ENCODE measurements at regions not wholly inside any gene's neighbourhood (a gene's known extent, or its start where the extent isn't known, plus 50 kb on each side); places are given as distances from the start of the nearest gene placed in this dataset.
"Not testable (repeated sequence)": the region's sequence is repeated elsewhere in the genome, so short reads cannot be mapped to it uniquely, and the experiment has no call there.

DNA sequence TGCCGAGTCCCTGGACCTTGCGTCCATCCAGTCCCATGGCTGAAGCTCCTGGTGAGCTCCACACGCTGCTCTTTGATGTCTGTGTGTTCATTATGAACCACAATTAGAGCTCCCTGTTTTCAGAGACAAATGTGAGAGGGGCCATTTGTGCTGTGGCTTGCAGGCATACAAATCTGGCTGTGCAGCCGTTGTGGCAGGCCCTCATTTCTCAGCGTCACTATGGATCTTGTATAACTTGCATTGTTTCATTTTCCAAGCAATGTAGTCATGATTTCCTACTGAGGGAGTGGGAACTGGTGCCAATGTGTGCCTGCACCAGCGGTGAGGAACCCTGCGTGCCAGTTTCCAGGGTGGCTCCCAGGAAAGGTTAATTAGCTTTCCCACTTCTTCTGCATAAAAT, 542.6 kb downstream of the TMEM114 start:
- DNase-seq: no peak

DNA sequence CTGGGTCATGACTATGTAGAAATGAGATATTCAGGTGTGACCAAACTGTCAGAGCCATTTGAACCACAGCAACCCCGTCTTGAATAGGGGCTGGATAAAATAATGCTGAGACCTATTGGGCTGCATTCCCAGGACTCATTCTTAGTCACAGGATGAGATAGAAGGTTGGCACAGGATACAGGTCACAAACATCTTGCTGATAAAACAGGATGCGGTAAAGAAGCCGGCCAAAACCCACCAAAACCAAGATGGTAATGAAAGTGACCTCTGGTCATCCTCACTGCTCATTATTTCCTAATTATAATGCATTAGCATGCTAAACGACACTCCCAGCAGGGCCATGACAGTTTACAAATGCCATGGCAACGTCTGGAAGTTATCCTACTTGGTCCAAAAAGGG, 545.5 kb downstream of the TMEM114 start:
- DNase-seq: no peak

DNA sequence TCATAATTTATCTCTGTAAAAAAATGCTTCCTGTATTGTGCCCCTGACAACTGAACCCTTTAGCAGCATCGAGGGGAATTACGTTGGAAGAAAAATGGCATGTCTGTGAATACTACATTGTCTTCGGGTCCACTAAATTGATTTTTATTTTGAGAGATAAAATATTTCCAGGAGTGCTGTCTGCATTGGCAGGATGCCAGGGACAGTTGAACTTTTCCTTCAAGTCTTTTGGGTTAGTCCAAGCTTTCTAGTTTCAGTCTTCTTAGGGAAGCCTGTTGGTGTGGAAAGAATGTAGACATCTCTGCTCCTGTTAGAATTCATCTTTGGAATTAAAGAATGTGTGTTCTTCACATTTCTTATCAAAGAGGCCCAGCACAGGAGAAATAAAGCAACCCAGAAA, 557.9 kb downstream of the TMEM114 start:
- DNase-seq: no peak

DNA sequence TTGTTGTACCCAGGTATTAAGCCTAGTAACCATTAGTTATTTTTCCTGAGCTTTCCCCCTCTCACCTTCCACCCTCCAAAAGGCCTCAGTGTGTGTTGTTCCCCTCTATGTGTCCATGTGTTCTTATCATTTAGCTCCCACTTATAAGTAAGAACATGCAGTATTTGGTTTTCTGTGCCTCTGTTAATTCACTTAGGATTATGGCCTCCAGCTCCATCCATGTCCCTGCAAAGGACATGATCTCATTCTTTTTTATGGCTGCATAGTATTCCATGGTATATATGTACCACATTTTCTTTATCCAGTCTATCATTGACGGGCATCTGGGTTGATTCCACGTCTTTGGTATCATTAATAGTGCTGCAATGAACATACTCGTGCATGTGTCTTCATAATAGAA, 560.3 kb downstream of the TMEM114 start:
- not testable (repeated sequence) for DNase-seq

DNA sequence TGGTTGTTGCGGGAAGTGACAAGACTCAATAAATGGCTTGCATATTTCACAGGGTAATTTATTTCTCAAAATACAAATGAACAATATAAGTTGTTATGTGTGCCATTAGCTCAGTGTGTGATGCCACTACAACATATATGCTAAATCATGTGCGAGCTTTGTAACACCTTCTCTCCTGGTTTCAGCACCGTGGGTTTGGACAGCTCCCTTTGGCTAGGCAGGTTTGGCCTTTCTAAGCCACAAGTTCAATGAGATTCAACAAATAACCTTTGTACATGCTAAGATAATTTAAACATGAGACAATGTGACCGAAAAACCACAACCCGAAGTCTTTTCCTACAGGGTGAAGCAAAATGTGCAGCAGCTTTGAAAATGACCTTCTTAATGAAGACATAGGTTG, 563.9 kb downstream of the TMEM114 start:
- DNase-seq: no peak

DNA sequence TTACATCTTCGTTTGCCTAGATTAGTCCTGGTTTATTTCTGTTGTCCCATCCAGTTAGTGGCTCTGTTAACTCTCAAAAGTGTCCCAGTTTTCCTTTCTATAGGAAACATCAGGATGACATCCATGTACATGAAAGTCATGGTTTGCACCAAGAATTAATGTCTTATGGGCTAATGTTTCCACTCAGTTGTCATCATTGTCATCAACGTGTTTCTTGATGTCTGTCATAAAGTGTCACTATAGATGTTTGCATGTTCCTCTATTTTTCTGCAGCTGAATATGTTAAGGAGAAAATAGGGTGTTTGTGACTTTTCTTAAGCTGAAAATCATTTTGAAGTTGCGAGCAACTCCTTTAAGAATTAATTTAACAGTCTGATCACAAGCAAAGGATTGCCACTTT, 567.0 kb downstream of the TMEM114 start:
- no peak for DNase-seq

DNA sequence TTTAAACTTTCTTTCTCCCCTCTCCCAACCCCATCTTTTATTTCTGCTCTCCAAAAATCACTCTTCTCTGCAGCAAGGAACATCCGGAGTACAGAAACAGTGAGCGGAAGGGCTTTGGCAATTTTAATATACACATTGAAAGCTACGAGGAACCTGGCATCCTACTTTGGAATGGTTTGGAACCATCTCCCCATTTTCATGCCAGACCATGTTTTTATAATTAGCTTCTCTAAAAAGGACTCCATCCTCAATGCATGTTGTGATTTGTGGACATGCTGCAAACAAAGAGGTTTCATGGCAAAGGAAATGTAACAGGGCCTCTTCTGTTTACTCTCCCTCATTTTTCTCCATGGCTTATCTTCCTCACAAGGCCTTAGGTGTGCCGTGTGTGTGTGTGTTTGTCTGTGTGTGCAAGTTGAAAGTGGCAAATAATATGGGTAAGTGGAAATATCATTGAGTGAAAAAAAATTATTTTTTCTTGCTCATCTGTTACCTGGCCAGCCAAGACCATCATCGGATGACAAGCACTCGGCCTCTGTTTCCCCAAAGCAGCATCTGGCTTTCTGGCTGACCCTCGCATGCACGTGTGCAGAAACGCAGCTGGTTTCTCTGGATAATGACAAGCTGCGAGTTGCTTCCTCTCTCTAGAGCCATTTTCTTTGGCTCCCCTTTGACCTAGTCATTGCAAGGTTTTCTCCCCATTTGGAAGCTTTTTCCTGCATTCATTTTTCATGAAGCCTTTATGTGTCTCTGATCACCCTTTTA, 585.0 kb downstream of the TMEM114 start:
- DNase-seq: no peak

DNA sequence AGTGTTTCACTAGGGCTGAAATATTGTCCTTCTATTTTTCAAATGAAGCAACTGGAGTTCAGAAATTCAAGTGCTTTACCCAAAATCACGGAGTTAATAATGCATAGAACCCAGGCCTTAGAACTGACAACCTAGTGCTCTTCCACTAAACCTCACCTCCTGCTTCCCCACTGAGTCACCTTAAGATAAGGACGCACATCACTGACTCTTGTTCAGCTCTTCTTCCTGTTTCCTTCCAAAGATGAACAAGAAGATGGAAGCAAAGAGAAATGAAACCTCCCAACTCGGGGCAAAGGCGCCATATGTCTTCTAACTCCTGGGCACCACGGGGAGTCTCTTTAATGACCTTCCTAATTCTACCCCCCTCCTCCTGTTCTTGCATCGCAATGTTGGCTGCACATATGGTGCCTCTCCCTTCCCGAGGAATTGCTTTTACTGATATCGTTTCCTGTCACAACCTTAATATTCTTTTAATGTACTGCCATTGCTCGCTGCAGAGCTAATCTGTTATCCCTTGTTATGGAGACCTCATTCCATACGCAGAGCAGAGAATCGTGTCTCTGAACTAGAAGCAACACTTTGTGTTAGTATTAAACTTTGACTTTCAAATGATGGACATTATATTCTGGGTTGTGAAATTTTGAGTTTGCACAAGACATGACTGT, 591.4 kb downstream of the TMEM114 start:
- DNase-seq: no peak

DNA sequence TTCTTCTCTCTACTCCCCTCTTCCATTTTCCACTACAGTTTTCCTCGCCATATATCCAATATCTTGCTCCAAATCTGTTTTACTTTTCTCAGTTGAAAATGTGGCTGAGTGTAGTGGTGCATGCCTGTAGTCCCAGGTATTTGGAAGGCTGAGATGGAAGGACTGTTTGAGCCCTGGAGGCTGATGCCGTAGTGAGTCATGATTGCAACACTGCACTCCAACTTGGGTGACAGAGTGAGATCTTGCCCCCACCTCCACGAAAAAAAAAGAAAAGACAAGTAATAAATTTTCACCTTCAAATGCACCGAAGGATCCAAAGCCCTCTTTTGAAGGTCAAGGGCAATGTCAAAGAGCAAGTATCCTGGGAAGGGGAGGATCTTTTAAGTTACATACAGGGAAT, 592.3 kb downstream of the TMEM114 start:
- no peak for DNase-seq

DNA sequence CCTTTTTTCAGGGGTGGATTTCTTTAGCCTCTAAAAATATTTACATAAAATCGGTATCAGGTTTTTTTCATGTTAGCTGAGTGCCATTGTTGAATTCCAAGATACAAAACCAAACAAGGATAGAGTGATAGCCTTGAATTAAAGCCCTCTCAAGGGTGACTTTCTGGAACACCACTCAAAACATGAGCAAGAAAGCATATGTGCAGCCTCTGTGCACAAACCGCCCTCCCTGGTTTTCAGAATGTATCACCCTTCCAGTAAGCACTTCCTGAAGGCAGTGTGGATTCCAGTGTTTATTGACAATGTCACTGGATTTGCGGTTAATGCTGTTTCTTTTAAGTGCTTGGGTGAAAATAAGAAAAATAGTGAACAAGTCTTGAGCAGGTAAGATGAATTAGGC, 597.7 kb downstream of the TMEM114 start:
- DNase-seq: no peak

DNA sequence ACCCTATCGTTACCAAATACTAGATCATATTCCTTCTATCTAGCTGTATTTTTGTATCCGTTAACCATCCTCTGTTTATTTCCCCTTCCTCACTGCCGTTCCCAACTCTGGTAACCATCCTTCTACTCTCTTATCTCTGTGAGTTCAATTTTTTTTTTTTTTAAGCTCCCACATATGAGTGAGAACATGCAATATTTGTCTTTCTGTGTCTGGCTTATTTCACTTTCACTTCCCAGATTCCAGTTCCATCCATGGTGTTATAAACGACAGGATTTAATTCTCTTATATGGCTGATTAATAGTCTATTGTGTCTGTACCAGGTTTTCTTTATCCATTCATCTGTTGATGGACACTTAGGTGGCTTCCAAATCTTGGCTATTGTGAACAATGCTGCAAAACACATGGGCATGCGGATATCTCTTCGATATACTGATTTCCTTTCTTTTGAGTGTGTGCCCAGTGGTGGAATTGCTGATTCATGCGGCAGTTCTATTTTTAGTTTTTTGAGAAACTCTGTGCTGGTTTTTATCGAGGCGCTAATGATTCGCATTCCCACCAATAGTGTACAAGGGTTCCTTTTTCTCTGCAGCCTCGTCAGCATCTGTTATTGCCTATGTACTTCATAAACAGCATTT, 599.6 kb downstream of the TMEM114 start:
- DNase-seq: no peak

DNA sequence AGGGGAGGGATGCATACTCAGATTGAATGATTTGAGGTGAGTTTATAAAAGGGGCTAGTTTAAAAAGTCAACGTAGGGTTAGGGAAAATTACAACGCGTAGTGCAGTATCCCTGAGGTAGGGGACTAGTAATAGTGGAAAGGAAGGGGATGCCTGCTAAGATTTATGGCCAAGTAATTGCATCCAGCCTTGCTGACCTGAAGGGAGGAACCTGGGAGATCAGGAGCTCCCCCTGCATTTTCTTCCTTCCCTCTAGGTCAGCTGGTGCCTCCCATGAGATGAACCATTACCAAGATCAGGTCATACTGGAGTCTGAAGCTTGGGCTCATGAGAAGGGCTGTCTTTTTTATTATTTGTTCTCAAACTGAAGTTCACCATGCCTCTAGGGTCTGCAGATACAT, 606.6 kb downstream of the TMEM114 start:
- no peak for DNase-seq

DNA sequence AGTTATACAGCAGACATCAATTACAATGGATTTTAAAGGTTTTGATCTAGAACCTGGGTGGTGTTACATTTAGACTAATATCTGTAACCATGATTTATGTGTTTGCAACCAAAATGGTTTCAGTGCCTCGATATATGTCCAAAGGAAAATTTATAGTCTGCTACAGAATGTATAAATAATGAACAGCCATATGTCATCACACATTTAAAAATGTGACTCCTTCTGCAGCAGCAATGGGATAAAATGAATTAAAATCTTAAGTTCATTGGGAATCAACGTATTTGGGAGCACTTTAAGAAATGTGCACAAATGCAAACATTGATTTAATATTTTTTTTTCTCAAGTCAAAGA, 610.2 kb downstream of the TMEM114 start:
- no peak for DNase-seq

DNA sequence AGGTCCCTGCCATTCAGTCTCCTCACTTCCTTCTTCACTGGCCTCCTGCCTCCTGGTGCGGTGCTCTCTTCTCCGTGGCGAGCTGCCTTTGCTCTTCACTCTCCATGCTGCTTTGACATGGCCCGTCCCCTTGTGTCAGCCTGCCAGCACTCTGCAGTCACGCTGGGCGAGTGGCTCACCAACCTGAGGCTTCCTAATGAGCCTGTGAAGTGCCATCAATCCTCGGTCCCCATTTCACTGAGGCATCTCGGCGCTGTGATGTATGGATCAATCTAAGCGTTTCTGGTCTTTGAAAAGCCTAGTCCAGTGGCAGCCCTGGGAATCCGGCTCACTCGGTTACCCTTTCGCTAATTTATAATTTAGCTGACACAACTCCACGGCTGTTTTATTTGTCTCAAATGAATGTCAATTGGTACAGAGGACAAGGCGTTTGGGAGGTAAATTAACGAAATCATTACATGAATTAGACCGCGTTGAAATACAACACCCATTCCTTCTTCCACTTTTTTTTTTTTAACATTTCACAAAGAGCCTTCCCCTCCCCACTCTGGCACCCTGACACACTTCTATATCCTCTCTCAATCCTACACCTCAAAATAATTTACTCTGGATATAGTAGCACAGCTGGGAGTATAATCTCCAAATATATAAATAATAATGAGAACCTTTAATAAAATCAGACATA, 610.7 kb downstream of the TMEM114 start:
- no peak for DNase-seq

DNA sequence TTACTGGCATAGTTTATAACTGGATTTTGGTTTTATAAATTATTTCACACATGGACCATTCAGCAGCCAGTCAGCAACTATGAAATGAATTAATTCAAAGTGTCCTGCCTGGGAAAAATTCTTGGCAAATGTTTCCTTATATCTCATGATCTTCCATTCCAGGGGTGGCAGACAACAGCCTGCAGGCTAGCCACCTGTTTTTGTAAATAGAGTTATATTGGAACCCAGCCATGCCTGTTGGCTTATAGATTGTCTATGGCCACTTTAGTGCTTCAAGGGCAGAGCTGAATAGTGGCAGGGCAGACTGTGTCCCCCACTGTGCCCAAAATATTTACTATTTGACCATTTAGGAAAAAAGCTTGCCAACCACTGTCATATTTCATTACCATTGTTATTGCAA, 613.7 kb downstream of the TMEM114 start:
- DNase-seq: no peak

DNA sequence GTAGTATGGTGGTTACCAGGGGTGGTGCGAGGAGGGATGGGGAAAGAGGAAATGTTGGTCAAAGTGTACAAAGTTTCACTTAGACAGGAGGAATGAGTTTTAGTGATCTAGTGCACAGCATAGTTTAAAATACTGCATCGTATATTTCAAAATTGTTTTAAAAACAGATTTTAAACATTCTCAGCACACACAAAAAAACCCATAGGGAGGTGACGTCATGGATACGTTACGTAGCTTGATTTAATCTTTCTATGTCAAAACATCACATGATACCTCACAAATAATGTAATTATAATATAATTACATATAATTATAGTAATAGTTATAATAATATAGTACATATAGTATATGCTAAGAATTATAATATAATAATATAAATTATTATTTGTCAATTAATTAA, 614.2 kb downstream of the TMEM114 start:
- DNase-seq: no peak

DNA sequence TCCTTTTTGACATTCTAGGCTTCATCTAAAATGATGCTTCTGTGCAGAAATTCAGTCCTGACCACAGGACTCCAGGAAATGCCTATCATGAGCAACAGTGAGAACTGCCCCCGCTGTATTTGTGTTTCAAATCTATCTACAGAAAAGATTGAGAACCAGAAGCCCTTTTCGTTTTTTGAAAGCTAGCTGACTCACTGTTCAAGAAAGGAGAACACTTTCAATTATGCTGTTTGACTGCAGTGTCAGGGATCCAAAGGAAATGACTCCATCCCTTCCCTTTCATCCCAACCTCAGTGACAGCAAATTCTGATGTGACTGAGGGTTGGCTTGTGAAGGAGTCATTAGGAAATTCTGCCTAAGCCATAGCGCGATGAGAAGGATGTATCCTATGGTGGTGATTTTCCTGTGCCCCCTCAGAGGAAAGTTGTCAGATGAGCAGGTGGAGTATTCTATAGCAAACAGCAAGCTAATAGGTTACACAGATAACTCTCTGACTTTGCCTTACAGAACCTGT, 622.3 kb downstream of the TMEM114 start:
- no peak for DNase-seq

DNA sequence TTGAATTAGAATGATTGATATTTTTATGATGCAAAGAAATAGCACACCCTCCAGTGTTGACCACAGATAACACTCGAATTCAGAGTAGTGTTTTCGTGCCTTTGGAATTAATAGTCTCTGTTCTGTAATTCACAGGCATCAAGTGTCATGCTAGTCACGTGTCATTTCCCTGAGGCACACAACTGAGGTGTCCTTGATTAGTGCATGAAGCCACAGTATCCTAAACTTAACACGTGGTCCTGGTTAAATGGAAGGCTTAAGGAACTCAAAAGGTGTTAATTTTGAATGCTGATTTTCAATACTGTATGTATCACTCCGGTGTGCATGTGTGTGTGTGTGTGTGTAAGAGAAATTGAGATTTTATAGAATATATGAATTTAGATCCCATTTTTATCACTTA, 625.6 kb downstream of the TMEM114 start:
- no peak for DNase-seq

DNA sequence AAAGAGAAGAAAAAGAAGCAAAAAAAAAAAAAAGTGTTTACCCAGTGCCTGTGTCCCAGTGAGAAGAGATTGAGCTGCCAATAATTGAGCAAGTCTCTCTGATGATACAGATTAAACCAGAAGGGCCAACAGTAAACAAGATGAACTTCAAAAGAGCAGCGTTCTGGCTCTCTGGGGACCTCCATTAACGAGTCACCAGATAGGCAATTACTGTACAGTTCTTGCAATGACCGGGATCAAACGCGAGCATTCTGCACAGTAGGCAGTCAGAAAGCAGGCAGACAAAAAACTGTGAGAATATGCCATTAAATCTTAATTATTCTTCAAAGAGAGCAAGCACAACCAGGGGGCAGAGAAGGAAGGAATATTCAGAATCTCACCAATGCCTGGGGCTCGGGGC, 626.1 kb downstream of the TMEM114 start:
- DNase-seq: no peak

DNA sequence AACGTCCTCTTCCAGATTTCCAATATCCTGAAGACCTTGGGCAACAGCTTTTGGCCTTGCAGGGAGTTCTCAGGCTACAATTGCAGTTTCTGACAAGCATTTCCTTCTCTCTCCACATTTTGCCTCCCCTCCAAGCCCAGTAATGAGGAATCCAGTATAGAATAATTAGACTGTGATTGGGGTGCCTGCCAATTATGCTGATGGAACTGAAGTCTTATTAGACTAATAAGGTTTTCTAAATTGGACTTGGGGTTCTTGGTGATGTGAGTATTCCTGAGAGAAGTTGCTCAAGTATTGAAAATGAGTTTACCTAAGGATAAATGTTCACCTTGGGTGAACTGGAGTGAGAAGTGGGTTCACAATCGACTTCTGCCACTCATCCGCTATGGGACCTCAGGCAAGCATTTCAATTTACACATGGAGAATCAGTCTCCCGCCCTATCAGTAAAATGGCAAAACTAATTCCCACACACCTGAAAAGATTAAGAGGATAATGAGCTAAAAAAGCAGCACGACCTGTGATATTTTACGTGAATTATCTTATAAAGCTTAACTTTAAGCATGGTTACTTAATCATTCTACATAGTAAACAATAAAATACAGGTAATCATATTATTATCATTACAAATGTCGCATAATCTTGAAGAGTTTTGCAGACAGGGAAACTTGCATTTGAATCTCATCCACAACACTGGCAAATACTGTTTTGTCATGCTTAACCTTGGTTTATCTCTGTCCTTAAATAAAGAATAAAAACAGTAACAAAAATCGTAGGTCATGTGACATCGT, 628.0 kb downstream of the TMEM114 start:
- DNase-seq: no peak

DNA sequence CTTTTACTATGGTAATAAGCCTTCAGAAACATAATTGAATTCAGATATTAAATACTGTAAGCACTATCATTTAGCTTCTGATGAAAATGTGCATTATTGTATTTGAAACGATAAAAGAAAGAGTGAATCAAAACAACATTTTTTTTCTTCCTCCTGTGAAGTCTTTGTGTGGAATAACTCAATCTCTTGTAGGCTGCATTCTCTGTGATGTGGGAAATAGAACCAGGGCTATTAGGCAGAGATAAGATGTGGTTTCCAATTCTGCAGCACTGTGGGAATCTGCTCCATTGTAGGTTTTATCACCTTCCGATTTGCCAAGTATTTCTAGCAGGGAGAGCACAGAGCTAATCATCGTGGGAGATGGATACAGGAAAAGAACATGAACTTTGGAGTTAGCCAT, 624.5 kb downstream of the RBFOX1 start:
- no peak for DNase-seq

DNA sequence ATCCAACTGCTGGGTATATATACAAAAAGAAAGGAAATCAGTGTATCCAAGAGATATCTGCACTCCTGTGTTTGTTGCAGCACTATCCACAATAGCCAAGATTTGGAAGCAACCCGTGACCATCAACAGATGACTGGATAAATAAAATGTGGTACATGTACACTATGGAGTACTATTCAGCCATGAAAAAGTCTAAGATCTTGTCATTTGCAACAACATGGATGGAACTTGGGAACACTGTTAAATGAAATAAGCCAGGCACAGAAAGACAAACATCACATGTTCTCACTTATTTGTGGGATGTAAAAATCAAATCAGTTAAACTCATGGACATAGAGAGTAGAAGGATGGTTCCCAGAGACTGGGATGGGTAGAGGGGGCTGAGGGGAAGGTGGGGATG, 620.7 kb downstream of the RBFOX1 start:
- DNase-seq: no peak

DNA sequence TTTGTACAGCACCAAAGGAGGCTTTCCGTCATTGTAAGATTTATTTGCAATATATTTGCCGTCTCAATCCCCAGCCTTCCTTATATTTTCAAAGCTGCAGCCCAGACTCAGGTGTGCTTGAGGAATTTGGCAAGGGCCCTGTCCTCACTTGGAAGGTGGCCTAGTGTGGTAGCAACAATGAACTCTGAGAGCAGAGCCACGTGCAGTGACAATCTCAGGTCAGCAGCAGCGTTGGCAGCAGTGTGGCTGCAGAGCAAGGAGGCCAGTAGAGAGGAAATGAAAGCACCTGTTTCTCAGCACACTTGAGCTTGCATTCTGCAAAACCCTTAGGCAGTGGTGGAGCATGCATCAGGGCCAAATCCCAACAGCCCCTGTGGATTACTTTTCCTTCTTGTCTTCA, 613.5 kb downstream of the RBFOX1 start:
- no peak for DNase-seq
